DOHH2 (cell line): ENCODE measurements at regions not wholly inside any gene's neighbourhood (a gene's known extent, or its start where the extent isn't known, plus 50 kb on each side); places are given as distances from the start of the nearest gene placed in this dataset.

Experiments used
- H3F3A ChIP-seq: fragments of 200-600 bp; sonication (generic), shearing (Covaris generic); 2 replicates; pipeline ENCODE4 v1.6.0; 2016; ENCODE audit warnings: antibody characterized with exemption, mild to moderate bottlenecking; ENCODE audit not compliant: control insufficient read depth, insufficient read depth
- H3K27ac ChIP-seq: fragments of 200-600 bp; sonication (generic); 2 replicates; pipeline ENCODE4 v1.5.1; 2014; ENCODE audit warnings: low read depth, mild to moderate bottlenecking, low read length, moderate library complexity
- H3K27me3 ChIP-seq: fragments of 200-600 bp; sonication (generic); 2 replicates; pipeline ENCODE4 v1.6.1; 2014; ENCODE audit warnings: mild to moderate bottlenecking, low read length, mixed read lengths; ENCODE audit not compliant: control insufficient read depth
- H3K36me3 ChIP-seq: fragments of 200-600 bp; sonication (generic); 2 replicates; pipeline ENCODE4 v1.6.1; 2014; ENCODE audit warnings: mild to moderate bottlenecking, low read length, moderate library complexity, mixed read lengths; ENCODE audit not compliant: control insufficient read depth
- H3K4me1 ChIP-seq: fragments of 200-600 bp; sonication (generic); 2 replicates; pipeline ENCODE4 v1.6.1; 2014; ENCODE audit warnings: mild to moderate bottlenecking, low read length, mixed read lengths; ENCODE audit not compliant: control insufficient read depth
- H3K4me2 ChIP-seq: fragments of 200-600 bp; sonication (generic); 2 replicates; pipeline ENCODE4 v1.6.0; 2014; ENCODE audit warnings: mild to moderate bottlenecking, low read length, moderate library complexity
- H3K4me3 ChIP-seq: fragments of 200-600 bp; sonication (generic); 2 replicates; pipeline ENCODE4 v1.5.1; 2014; ENCODE audit warnings: mild to moderate bottlenecking, low read length, mixed read lengths
- H3K79me2 ChIP-seq: fragments of 200-600 bp; sonication (generic); 2 replicates; pipeline ENCODE4 v1.6.1; 2014; ENCODE audit warnings: mild to moderate bottlenecking, low read length, mixed read lengths; ENCODE audit not compliant: control insufficient read depth
- H3K9me2 ChIP-seq: fragments of 200-600 bp; sonication (generic); replicated peaks from 2 replicates; pipeline ENCODE4 v1.6.1; 2014; ENCODE audit warnings: mild to moderate bottlenecking, low read length, mixed read lengths; ENCODE audit not compliant: control insufficient read depth
- H3K9me3 ChIP-seq: fragments of 200-600 bp; sonication (generic); 2 replicates; pipeline ENCODE4 v1.6.1; 2014; ENCODE audit warnings: antibody characterized with exemption, low read length, mixed read lengths; ENCODE audit not compliant: control insufficient read depth, insufficient read depth
- H4K20me1 ChIP-seq: fragments of 200-600 bp; sonication (generic); 2 replicates; pipeline ENCODE4 v1.6.0; 2014; ENCODE audit warnings: low read depth, mild to moderate bottlenecking, antibody characterized with exemption, low read length, moderate library complexity; ENCODE audit not compliant: control insufficient read depth, insufficient read depth
- CTCF ChIP-seq: fragments of 200-600 bp; sonication (generic); IDR thresholded peaks from one replicate; pipeline ENCODE4 v1.5.1; 2014; ENCODE audit warnings: antibody characterized with exemption, mild to moderate bottlenecking, low read depth, low read length; ENCODE audit not compliant: poor library complexity, severe bottlenecking
- EZH2phosphoT487 ChIP-seq: fragments of 200-600 bp; sonication (generic); IDR thresholded peaks from 2 replicates; pipeline ENCODE4 v1.6.1; 2017; ENCODE audit warnings: borderline replicate concordance, mild to moderate bottlenecking, antibody characterized with exemption, low read length, moderate library complexity, mixed read lengths

GRCh38 chr3:135752851-135753250 lies 212.7 kb upstream of the PPP2R3A start:
- H3K4me3 ChIP-seq = no peak overlapping the region
- peaks cover 3% of the 10 kb centered on the region; the same call in 1 of the 2 replicates for H3K27me3 ChIP-seq
- no peaks in the 10 kb centered on the region for H3K36me3 ChIP-seq
- no peak overlapping the region for H3K4me2 ChIP-seq
- H3F3A ChIP-seq = no peaks in the 10 kb centered on the region
- H3K79me2 ChIP-seq = no peaks in the 10 kb centered on the region
- no peaks in the 10 kb centered on the region for H3K9me3 ChIP-seq
- no peaks in the 10 kb centered on the region for H4K20me1 ChIP-seq
- H3K27ac ChIP-seq = no peak overlapping the region
- no peaks in the 10 kb centered on the region for H3K9me2 ChIP-seq
- TF ChIP-seq CTCF (no peak), EZH2phosphoT487 (no peak)
- H3K4me1 ChIP-seq = no peaks in the 10 kb centered on the region

GRCh38 chr3:135753506-135753905 lies 212.0 kb upstream of the PPP2R3A start:
- Histone ChIP-seq H3K79me2 (no peaks in the 10 kb centered on the region), H3K9me2 (no peaks in the 10 kb centered on the region), H3F3A (no peaks in the 10 kb centered on the region), H3K36me3 (no peaks in the 10 kb centered on the region), H3K27me3 (peaks cover 3% of the 10 kb centered on the region; the same call in 1 of the 2 replicates), H3K4me2 (no peak overlapping the region), H4K20me1 (no peaks in the 10 kb centered on the region), H3K4me3 (no peak overlapping the region), H3K27ac (no peak overlapping the region), H3K4me1 (no peaks in the 10 kb centered on the region), H3K9me3 (no peaks in the 10 kb centered on the region)
- TF ChIP-seq EZH2phosphoT487 (no peak), CTCF (no peak)

GRCh38 chr3:135755330-135756105 lies 210.0 kb upstream of the PPP2R3A start:
- Histone ChIP-seq H3K27ac (no peak overlapping the region), H3K9me3 (no peaks in the 10 kb centered on the region), H3K36me3 (no peaks in the 10 kb centered on the region), H3K9me2 (no peaks in the 10 kb centered on the region), H4K20me1 (no peaks in the 10 kb centered on the region), H3K4me3 (no peak overlapping the region), H3K27me3 (no peaks in the 10 kb centered on the region), H3K79me2 (no peaks in the 10 kb centered on the region), H3F3A (no peaks in the 10 kb centered on the region), H3K4me1 (no peaks in the 10 kb centered on the region), H3K4me2 (no peak overlapping the region)
- TF ChIP-seq CTCF = no peak
- TF ChIP-seq EZH2phosphoT487 = no peak
